Hematopoietic multipotent progenitor cell (in vitro differentiated cells): ENCODE measurements at regions not wholly inside any gene's neighbourhood (a gene's known extent, or its start where the extent isn't known, plus 50 kb on each side); places are given as distances from the start of the nearest gene placed in this dataset.
"Not testable (repeated sequence)": the region's sequence is repeated elsewhere in the genome, so short reads cannot be mapped to it uniquely, and the experiment has no call there.

Experiments
- DNase-seq, 3 donors: peaks; one replicate each; pipeline ENCODE4 v3.0.0-alpha.2; 2011 to 2015; ENCODE audit warnings: low read depth in 2 of 3, low spot score in 2 of 3

DNA sequence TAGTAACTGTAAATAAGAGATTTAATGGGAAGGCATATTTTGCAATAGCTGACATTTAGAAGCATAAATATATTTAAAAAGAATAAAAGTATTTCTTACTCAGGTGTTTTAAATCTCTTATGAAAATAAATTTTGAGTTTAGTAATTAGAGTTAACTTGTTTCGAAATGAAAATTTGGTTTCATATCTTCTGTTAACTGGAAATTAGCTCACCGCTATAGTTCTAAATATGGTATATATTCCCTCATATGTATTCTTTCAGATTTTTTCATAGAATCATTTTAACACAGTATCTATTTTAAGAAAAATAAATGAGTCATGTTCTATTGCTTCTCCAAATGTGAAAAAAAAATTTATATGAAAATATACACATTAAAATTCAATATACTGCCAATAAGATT is 434.1 kb downstream of the DTWD2 start:
- DNase-seq = no peak

DNA sequence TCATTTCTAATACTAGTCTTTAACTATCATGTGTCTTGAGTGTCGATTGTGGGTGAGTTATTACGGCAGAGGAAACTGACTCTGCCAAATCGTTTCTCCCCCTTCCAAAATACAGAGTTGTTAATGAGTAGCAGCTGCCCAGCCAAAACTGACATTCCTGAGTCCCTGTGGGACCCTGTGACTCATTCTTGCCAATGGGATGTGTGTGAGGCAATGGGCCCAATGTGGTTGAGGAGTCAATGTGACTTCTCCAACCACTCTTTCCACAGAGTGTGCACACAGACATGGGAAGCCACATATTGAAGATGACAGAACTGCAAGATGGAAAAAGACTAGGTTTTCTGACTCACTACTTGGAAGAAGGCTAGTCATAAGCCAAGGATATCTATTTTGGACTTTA is 434.7 kb downstream of the DTWD2 start:
- DNase-seq = no peak

DNA sequence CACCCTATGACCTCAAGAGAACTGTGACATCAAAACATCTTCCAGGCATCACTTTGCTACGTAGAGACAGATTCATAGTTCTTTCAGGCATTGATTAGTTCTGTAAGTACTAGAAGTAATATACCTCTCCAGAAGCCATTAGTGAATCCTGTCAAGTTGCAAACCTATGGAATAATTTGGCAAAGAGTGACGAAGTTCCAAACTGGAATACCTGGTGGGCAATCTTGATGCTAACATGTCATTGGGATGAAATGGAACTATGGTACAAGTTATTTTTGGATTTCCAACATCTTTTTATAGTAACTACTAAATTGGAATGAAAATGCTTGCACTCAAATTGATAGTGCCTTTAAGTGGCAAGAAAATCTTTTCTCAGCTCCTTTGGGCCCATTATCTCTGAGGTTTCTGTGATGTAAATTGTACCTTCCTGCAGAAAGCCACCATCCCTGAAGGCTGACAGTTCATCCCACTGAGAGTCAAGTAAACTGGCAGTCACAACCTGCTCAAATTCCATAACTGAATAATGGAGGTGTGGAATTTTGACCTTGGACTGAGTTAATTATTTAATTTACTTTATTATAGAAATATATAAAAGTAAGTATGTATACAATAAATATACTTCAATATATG is 435.5 kb downstream of the DTWD2 start:
- DNase-seq = no peak

DNA sequence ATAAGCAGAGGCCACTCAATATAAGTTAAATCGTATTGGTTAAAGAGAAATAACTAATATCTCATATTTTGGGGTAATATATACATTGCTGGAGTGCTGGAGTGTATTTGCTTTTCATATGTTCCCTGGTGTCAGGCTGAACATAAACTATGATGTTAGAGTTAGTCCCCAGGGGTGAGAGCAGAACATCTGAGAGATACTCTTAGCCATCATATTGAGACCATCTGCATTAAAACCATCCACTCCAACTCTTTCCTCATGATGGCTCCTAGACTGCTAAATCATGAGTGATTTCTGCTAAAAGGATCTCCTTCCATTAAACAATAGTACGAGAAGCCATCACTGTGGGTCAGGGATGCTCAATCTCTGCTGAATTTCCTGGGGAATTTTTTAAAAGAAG is 436.2 kb downstream of the DTWD2 start:
- no peak for DNase-seq

DNA sequence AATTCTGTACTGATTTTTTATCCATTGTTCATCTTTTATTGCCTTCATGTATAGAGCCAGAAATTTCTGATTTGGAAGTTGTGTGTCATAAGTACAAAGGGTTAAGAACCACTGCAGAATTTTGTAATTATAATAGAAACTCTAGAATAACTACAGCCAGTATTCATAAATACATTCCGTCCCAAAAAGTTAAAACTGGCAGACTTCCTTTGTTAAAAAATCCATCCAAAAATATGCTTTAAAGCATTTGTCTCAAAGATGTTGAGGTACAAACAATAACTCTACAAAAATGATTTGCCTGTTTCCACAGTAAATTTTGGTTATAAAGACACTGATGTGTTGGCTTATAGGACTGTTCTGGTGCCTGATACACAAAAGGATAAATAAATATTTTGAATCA is 436.6 kb downstream of the DTWD2 start:
- no peak for DNase-seq

DNA sequence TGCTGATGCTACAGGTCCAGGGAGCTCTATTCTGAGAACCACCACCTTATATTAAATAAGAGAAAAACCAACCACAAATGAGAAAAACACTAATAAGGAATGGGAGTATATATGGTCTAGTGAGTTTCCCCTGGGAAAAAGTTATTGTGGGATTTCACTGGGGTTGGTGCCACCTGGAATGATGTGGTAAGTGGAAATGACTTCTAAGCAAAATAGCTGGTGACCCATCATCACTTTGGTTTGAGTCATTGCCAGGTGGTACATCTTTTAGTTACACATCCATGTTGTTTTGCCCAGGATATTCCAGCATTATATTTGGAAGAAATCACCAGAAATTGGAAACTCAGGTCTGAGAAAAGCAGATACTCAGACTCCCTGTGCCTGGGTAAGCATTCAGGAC is 437.3 kb downstream of the DTWD2 start:
- DNase-seq = no peak

DNA sequence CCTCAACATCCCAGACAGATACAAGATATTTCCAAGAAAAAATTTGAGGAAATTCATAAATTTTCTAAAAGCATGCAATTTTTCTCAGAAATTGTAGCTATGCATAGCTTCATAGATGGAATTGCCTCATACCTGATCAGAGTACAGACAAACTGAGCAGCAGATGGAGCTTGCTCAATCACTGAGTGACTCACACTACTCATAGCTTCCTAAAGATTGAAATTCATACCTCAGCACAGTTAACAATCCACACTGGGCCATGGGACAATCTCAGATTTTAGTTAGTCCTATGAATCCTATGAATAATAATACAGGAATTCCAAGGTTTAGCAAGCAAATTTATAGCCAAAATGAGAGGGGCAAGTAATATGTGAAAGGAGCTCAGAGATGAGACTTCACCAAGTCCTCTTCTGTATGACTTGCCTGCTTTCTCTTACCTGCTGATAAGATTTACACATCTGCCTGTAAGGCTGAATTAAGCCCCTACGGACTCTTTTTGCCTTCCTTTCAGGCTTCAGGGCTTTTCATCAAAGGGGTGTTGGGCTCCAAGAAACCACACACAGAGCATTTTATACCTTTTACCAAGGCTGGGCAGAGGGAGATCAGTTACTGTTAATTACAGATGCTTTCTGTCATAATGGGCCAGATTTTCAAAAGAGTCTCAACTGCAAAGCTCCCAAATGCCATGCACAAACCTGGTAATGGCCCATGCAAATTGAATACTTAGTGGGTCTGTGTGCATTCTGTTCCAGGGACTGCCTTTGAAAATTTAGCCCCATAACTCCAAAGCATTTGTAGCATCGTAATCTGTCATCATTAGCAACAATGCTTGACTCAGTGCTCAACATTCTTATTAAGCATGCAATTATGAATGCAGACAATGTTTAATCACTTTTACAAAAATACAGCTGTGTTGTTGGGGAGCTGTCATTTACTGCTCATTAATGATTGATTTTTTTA is 439.3 kb downstream of the DTWD2 start:
- DNase-seq = no peak

DNA sequence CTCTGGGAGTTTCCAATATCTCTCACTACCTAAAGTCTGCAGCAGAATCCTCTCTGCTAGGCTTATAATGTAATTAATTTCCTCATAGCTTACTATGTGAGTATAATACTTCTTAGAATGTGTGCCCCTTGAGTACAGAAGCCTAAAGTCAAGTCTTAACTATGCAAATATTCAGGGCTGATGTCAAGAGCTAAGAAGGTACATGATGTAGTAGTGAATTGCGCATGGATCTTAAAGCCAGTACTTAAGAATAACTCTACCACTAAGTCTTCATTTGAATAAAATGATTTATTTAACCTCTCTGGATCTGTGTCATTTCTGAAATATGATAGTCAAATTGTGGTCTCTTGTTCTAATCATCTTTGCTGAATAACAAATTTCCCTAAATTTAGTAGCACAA is 442.9 kb downstream of the DTWD2 start:
- no peak for DNase-seq

DNA sequence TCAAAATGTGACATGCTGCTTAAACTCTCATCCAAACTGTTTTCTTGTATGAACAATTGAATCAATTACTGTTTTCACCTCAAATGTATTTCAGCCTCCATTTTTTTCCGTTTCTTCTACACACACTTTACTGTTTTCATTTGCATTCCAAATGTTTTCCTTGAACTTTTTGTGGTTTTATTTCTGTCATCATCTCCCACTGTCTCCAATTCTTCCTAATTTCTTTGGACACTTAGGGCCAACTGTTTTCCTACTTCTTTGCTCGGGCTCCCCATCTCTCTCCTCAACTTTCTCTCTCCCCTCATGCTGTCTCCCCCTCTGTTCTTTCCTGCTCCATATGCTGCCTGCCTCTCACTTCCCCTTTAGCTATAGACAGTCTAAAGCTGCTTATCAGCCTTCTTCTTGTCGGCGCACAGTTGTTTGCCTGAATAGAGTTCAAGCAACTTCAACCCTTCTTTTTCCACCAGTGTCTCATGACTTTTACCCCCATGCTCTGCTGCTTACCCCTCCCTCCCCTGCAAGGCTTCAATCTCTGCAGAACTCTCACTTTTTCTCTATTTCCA is 443.4 kb downstream of the DTWD2 start:
- DNase-seq = peak in 1 of 3 donors; percentile 7

DNA sequence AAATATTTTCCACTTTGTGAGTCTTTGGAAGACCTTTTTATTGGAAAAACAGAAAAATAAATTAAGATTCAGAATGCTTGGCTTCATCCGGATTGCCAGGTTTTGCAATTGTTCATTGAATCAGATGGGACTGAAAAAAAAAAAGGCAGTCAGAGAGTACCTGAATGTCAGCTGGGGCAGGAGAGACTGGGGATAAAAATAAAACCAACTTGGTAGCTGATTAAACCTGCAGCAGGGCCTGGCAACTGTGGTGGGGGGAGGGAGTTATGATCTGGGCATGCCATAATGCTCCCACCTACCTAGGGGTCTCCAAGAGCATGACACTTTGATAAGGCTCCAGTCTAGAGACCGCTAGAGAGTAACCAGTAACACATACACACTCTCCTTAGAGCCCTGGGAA is 454.4 kb downstream of the DTWD2 start:
- no peak for DNase-seq

DNA sequence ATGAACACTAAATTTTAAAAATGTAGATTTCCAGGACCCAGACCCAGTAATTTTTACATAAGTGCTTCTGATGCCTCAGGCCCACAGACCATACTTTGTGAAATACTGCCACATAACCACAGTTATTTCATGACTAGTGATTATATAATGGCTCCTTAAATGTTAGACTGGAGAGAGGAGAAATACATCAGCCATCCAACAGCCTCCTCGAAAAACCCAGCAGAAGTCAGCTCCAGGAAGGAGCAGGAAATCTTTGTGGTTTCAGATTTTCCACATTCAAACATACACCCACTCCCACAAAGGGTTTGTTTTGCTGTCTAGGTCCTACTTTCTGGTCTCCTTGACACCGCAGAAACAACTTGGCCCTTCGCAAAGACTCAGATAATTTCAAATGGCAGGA is 455.2 kb downstream of the DTWD2 start:
- no peak for DNase-seq

DNA sequence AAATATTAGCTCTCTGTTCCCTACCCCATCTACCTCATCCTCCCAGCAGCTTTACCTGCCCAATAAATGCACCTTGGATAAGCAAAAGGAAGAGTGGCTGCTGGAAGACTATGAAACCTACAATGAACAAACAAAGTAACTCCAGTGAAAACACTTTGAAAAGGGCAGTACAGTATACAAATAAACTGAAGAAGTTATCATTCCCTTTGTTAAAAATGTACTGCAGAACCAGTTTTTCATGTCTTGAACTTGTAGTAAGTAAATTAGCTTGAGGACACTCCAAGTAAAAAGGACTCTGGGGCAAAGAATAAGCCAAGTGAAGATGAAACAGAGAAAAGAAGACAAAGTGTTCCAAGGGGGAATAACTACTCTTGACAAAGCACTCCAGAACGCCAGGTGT is 457.1 kb downstream of the DTWD2 start:
- no peak for DNase-seq

DNA sequence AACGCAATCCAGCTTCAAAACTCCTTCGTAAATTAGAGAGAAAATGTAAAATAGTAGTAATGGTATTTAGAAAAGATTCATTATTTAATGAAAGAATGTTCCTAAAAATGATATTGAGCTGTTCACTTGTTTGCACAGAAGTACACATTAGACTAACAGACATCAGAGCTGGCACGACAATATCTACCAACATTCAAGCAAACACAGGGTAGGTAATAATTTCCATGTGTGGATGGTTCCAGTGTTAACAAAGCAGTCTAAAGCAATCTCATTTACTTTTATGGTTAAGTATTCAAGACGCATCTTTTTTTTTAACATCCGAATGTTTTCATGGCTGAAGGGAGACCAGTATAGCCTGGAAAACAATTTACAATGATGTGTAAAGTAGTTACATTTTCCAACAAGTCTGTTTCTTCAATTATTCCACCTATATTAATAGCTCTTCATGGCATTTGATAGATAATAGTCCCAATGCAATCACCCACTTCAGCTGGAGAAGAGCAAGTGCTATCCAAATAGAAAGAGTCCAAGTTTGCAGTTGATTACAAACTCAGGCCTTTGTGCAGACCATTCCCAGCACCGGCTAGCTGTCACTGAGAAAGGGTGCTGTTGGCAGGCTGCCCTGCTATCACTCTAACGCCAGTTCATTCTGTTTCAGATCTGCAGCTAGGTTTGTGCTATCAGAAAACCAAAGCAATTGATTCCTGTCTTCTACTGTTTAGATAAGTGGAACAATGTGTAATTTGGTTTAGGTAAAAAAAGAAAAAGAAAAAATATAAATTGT is 458.8 kb downstream of the DTWD2 start:
- no peak for DNase-seq

DNA sequence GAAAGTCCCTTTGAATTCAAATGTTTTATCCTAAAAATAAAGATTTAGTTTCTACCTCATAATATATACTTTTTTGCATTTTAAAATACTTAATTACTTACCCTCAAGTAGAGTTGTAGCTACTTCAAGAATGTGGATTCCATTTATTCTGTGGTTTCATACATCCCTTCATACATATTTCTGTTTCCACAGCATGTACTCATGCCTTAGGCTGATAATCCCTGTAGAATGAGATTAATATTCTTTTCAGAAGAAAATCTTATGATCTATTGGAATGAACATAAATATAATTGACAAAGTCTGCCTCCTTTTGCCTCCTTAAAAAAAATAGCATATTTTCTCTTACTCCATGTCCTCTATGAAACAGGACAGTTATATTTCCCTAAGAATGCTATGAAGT is 465.7 kb downstream of the DTWD2 start:
- DNase-seq = no peak

DNA sequence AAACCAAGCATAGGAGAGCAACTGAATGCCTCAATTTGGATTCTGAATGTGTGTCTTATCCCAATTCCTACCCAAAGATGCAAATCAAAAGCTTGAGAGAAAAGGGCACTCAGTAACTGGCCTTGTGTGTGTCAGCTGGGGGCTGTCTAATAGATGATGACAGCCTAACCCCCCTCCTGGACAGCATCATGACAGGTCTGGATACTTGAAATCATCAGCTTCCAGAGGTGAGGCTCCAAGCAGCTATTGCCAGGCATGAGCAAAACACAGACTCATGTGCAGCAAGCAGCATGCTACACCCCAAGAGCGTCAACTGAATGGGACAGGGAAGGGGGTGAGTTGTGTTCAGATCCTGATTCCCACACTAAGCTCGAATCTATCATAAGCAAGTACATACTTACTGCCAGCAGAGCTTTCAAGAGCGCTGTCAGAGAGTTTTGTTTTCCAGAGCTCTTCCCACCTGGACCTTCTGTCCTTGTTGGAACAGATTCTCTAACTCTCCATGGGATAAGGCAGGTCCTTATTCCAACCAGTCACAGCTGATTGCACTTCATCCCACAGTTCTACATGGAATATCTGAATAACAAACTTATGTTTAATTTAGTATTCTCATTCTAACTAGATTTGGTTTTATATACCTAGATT is 467.5 kb downstream of the DTWD2 start:
- no peak for DNase-seq

DNA sequence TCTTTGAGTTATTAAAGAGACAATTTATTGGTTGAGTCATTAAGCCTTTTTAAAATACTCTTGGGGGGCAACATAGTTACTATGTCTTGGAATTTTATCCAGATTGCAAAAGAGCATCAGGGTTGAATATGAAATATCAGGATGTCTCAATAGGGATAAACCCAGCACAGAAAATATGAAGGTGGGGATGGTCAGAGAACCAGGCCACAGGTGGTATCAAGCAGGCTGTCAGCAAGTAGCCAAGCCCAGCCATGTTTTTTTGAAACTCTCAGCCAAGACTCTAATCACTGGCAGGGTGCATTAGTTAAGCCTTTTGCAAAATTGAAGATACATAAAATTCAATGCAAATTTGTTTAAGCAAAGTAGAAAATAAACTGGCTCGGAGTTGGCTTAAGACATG is 468.9 kb downstream of the DTWD2 start:
- DNase-seq = no peak

DNA sequence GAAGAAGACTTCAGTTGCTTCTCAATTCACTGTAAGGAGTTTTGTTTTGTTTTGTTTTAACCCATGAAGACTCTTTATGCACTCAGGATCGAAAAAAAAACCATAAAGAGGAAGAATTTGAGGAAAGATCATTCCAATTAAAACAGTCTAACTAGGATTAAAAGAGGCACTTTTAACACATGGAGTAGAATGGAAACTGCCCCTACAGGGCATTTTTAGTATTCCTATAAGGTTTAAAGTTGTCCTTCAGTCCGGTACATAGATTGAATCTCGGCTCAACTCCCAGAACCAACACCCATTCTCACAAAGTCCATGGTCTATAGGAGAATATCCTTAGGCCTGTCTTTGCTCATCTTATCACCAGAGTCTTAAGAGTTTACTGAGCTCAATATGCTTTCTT is 469.6 kb downstream of the DTWD2 start:
- no peak for DNase-seq

DNA sequence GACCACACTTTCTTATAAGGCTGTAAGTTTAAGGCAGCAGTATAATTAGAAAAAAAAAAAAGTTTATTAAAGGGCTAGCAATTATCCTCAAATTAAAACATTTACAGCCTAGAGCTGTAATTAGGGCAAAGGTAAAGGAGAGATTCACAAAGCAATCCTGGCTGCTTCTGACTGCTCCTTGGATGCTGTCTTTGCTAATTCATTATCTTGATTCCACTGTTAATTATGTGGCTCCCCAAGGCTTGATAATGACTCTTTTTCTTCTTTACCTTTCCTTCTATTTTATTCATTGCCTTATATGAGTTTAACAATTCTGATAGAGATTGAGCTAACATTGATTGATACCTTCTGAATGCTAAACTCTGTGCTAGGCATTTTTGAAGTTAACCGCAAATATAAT is 476.5 kb downstream of the DTWD2 start:
- DNase-seq = no peak

DNA sequence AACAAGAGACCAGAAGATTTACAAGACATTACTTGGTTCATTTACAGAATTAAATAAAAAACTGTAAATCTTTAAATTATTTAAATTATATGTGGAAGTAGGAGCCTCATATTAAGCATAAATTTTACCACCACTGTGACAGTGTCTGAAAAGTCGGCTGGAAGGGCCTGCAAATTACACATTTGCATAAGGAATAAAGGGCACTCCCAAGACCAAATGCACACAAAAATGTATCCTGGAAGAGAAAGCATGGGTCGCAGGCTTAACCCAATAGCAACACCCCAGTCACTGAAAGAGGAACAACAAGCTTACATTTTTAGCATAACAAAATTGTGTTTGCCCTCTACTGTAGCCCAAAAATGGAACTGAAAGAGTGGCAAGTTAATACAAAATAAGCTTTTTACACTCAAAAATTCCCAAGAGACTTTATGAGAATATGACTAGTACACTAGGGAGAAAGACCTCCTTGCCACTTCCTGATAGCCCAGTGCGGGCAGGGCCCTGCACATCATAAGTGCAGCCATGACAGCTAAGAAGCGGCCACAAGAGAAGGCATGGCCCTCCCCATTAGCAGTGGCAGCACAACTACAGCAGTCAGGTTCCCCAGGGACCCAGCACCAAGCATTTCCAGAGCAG is 482.0 kb downstream of the DTWD2 start:
- no peak for DNase-seq

DNA sequence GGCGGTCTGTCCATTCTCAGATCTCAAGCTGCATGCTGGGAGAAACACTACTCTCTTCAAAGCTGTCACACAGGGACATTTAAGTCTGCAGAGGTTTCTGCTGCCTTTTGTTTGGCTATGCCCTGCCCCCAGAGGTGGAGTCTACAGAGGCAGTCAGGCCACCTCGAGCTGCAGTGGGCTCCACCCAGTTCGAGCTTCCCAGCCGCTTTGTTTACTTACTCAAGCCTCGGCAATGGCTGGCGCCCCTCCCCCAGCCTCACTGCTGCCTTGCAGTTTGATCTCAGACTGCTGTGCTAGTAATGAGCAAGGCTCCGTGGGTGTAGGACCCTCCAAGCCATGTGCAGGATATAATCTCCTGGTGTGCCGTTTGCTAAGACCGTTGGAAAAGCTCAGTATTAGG is 486.1 kb downstream of the DTWD2 start:
- DNase-seq = not testable (repeated sequence)
